HG03025 (cell line): ENCODE measurements at regions not wholly inside any gene's neighbourhood (a gene's known extent, or its start where the extent isn't known, plus 50 kb on each side); places are given as distances from the start of the nearest gene placed in this dataset.

Experiments used
- ATAC-seq: cut with Tn5 transposase; IDR thresholded peaks from one replicate; pipeline ENCODE4 v1.9.1; 2021; ENCODE audit warnings: mild to moderate bottlenecking, moderate library complexity; ENCODE audit not compliant: unreplicated experiment, low FRiP score

GRCh38 chrX:39756086-39756883, 341.5 kb downstream of the BCOR start:
- no peak for ATAC-seq

GRCh38 chrX:39757971-39758370, 339.8 kb downstream of the BCOR start:
- no peak for ATAC-seq

GRCh38 chrX:39758791-39759525, 338.8 kb downstream of the BCOR start:
- ATAC-seq, result no peak

- ATAC-seq, result no peak
Measured at GRCh38 chrX:39759526-39760224, 338.1 kb downstream of the BCOR start.

- ATAC-seq, result no peak
Measured at GRCh38 chrX:39760930-39761329, 336.8 kb downstream of the BCOR start.

- ATAC-seq, result no peak
Measured at GRCh38 chrX:39762266-39762841, 335.4 kb downstream of the BCOR start.

- no peak for ATAC-seq
Measured at GRCh38 chrX:39764441-39764914, 333.3 kb downstream of the BCOR start.

- no peak for ATAC-seq
Measured at GRCh38 chrX:39765327-39765726, 332.4 kb downstream of the BCOR start.

- ATAC-seq, result no peak
Measured at GRCh38 chrX:39766085-39766726, 331.6 kb downstream of the BCOR start.

GRCh38 chrX:39766855-39767254, 330.9 kb downstream of the BCOR start:
- no peak for ATAC-seq

- ATAC-seq, result no peak
Measured at GRCh38 chrX:39767446-39767845, 330.3 kb downstream of the BCOR start.

- no peak for ATAC-seq
Measured at GRCh38 chrX:39769748-39770147, 328.0 kb downstream of the BCOR start.

- no peak for ATAC-seq
Measured at GRCh38 chrX:39771089-39771488, 326.7 kb downstream of the BCOR start.

- ATAC-seq, result no peak
Measured at GRCh38 chrX:39772057-39772832, 325.5 kb downstream of the BCOR start.

GRCh38 chrX:39773150-39773549, 324.6 kb downstream of the BCOR start:
- no peak for ATAC-seq

GRCh38 chrX:39773923-39774773, 323.6 kb downstream of the BCOR start:
- ATAC-seq, result no peak

GRCh38 chrX:39774774-39775328, 322.9 kb downstream of the BCOR start:
- ATAC-seq, result no peak

GRCh38 chrX:39777623-39778025, 320.1 kb downstream of the BCOR start:
- ATAC-seq, result no peak
